K562 (cell line): ENCODE measurements at regions not wholly inside any gene's neighbourhood (a gene's known extent, or its start where the extent isn't known, plus 50 kb on each side); places are given as distances from the start of the nearest gene placed in this dataset.

Experiments used
- ATAC-seq: fragments of 200-7000 bp; cut with Tn5 transposase; 3 replicates; pipeline ENCODE4 v1.9.1; 2020; ENCODE audit warnings: moderate library complexity
- BruUV-seq: library from RNA; stranded (reverse); fragments of 400-500 nt; replicated peaks from 2 replicates; lab custom pipeline; 2021; lab: Mats Ljungman, UMichigan
- CTCF ChIA-PET: fragments of 300-600 bp; formaldehyde crosslinking; extraction: SDS; loops from one replicate; lab custom pipeline; 2021; ENCODE audit warnings: low intra/inter-chr PET ratio; lab: Yijun Ruan, JAX
- POLR2A ChIA-PET: fragments of 300-600, 350-650 bp; sonication (Branson Sonifier 250); formaldehyde crosslinking; extraction: SDS; loops from one replicate; lab custom pipeline; 2021; ENCODE audit warnings: antibody characterized with exemption, inconsistent platforms; lab: Yijun Ruan, JAX
- DNase-seq, 4 experiments: peaks; one replicate each; pipeline versions ENCODE4 v3.0.0 to v3.0.0-alpha.2; 2011 to 2018; ENCODE audit warnings: low spot score in 3 of 4, mixed read lengths in 3 of 4; ENCODE audit errors: extremely low read depth in 1 of 4
- FAIRE-seq: peaks from 2 replicates; lab custom pipeline; 2011; peaks lifted over from hg19 to GRCh38; lab: Jason Lieb, UNC
- H2AFZ ChIP-seq: 2 replicates; pipeline ENCODE4 v1.6.0; 2011; ENCODE audit warnings: low read depth, low read length, control low read depth, inconsistent platforms
- H3K27ac ChIP-seq: fragments of 200-600 bp; 3 replicates; pipeline ENCODE4 v1.8.0; 2011; ENCODE audit warnings: low read depth, mild to moderate bottlenecking, control low read depth, inconsistent platforms, low read length, moderate library complexity, mixed read lengths; ENCODE audit errors: extremely low read depth
- H3K27me3 ChIP-seq, 2 experiments: fragments of 300-600 bp in 1 of 2; 2 replicates in 1 of 2; 3 replicates in 1 of 2; pipeline versions ENCODE4 v1.6.0 to v1.8.0; 2011; ENCODE audit warnings: inconsistent platforms in 2 of 2, low read length in 2 of 2, mild to moderate bottlenecking in 1 of 2, mixed read lengths in 1 of 2, moderate library complexity in 1 of 2; ENCODE audit not compliant: control insufficient read depth in 2 of 2, insufficient read depth in 2 of 2
- H3K36me3 ChIP-seq: fragments of 300-600 bp; 3 replicates; pipeline ENCODE4 v1.8.0; 2011; ENCODE audit warnings: mild to moderate bottlenecking, low read length, inconsistent platforms; ENCODE audit not compliant: control insufficient read depth, insufficient read depth
- H3K4me1 ChIP-seq, 2 experiments: fragments of 200-600 bp in 1 of 2; replicated peaks in 1 of 2; 2 replicates in 1 of 2; 3 replicates in 1 of 2; pipeline versions ENCODE4 v1.5.1 to v1.8.0; 2011; ENCODE audit warnings: inconsistent platforms in 2 of 2, low read length in 2 of 2, mild to moderate bottlenecking in 1 of 2, mixed read lengths in 1 of 2, moderate library complexity in 1 of 2; ENCODE audit not compliant: control insufficient read depth in 2 of 2, insufficient read depth in 2 of 2
- H3K4me2 ChIP-seq: 2 replicates; pipeline ENCODE4 v1.6.1; 2011; ENCODE audit warnings: low read length, control low read depth, inconsistent platforms, mixed read lengths; ENCODE audit not compliant: insufficient read depth
- H3K4me3 ChIP-seq: fragments of 200-600 bp; sonication (generic), shearing (Covaris generic); 2 replicates; pipeline ENCODE4 v1.5.1; 2016; ENCODE audit warnings: control low read depth, inconsistent platforms
- H3K79me2 ChIP-seq: fragments of 200-600 bp; 3 replicates; pipeline ENCODE4 v1.8.0; 2011; ENCODE audit warnings: low read length, inconsistent platforms; ENCODE audit not compliant: control insufficient read depth, insufficient read depth
- H3K9ac ChIP-seq, 2 experiments: 2 replicates each; pipeline versions ENCODE4 v1.6.0 to v1.6.1; 2011; ENCODE audit warnings: low read depth in 2 of 2, low read length in 2 of 2, control low read depth in 1 of 2, inconsistent platforms in 1 of 2, mild to moderate bottlenecking in 1 of 2, mixed read lengths in 1 of 2; ENCODE audit not compliant: insufficient read depth in 1 of 2
- H3K9me1 ChIP-seq: one replicate; pipeline ENCODE4 v1.6.0; 2011; ENCODE audit warnings: inconsistent platforms, mild to moderate bottlenecking, low read length, moderate library complexity; ENCODE audit not compliant: control insufficient read depth, insufficient read depth
- H3K9me3 ChIP-seq: replicated peaks from 2 replicates; pipeline ENCODE4 v1.5.1; 2011; ENCODE audit warnings: low read depth, low read length, inconsistent platforms; ENCODE audit not compliant: control insufficient read depth, insufficient read depth
- H4K20me1 ChIP-seq: replicated peaks from 2 replicates; pipeline ENCODE4 v1.6.1; 2011; ENCODE audit warnings: low read length, inconsistent platforms, mixed read lengths; ENCODE audit not compliant: control insufficient read depth, insufficient read depth
- CHCHD3 ChIP-seq: fragments of 250-450 bp; sonication (Bioruptor Pico); IDR thresholded peaks from 2 replicates; pipeline ENCODE4 v2.1.2; 2022; ENCODE audit warnings: mild to moderate bottlenecking
- CREBBP ChIP-seq: IDR thresholded peaks from one replicate; pipeline ENCODE4 v1.6.1; 2012; ENCODE audit warnings: low read depth, mild to moderate bottlenecking, control low read depth, inconsistent platforms, low read length
- DNMT1 ChIP-seq: fragments of 450-650 bp; IDR thresholded peaks from 2 replicates; pipeline ENCODE4 v1.6.1; 2016; ENCODE audit warnings: antibody characterized with exemption, mild to moderate bottlenecking
- FOS ChIP-seq: IDR thresholded peaks from 3 replicates; pipeline ENCODE4 v1.6.1; 2011; ENCODE audit not compliant: insufficient read length; ENCODE audit errors: extremely low read depth
- HSF4 ChIP-seq: fragments of 250-450 bp; sonication (Bioruptor Pico); IDR thresholded peaks from 2 replicates; pipeline ENCODE4 v2.1.2; 2022; ENCODE audit warnings: mild to moderate bottlenecking, moderate library complexity, borderline replicate concordance
- JUN ChIP-seq, 2 experiments: sonication (generic) in 1 of 2; formaldehyde crosslinking in 1 of 2; IDR thresholded peaks; 2 replicates each; pipeline versions ENCODE4 v1.6.1 to v1.8.0; 2012 to 2022; ENCODE audit warnings: borderline replicate concordance in 2 of 2, mild to moderate bottlenecking in 2 of 2, improper control_type of control experiment in 1 of 2, low read depth in 1 of 2, low read length in 1 of 2, missing genetic modification reagents in 1 of 2
- MAFK ChIP-seq: IDR thresholded peaks from 2 replicates; pipeline ENCODE4 v1.6.1; 2011; ENCODE audit warnings: low read length, improper control_type of control experiment
- NFXL1 ChIP-seq: fragments of 450-650 bp; formaldehyde crosslinking; IDR thresholded peaks from 2 replicates; pipeline ENCODE4 v1.4.0; 2021; ENCODE audit warnings: mild to moderate bottlenecking
- SMARCC2 ChIP-seq: fragments of 450-650 bp; IDR thresholded peaks from 2 replicates; pipeline ENCODE4 v1.6.1; 2017; ENCODE audit warnings: antibody characterized with exemption, moderate library complexity, mild to moderate bottlenecking, low read depth
- XRCC4 ChIP-seq: IDR thresholded peaks from one replicate; pipeline ENCODE4 v1.6.1; 2011; ENCODE audit not compliant: insufficient read depth, insufficient read length; ENCODE audit errors: extremely low read depth
- ZNF143 ChIP-seq: sonication (generic); formaldehyde crosslinking; IDR thresholded peaks from 2 replicates; pipeline ENCODE4 v1.9.0; 2022; ENCODE audit warnings: mild to moderate bottlenecking, missing genetic modification reagents
- in situ Hi-C: fragments of 300-500 bp; cut with MboI; formaldehyde crosslinking; loops from 4 replicates; pipeline ENCODE4 v1.15.0; 2018; ENCODE audit warnings: inconsistent platforms, mixed read lengths
- intact Hi-C: fragments of 100-400 bp; cut with micrococcal nuclease; formaldehyde crosslinking; loops from 2 replicates; pipeline ENCODE4 v1.14.2; 2022
- TF ChIP-seq, protein P1 (sequence below): fragments of 250-450 bp; sonication (Bioruptor Pico); IDR thresholded peaks from 2 replicates; pipeline ENCODE4 v1.4.0; 2020; ENCODE audit warnings: mild to moderate bottlenecking, moderate library complexity, borderline replicate concordance
- TF ChIP-seq, protein P2 (sequence below), 2 experiments: fragments of 450-650 bp in 1 of 2; sonication (generic) in 1 of 2; formaldehyde crosslinking; conservative IDR thresholded peaks; 2 replicates each; pipeline versions ENCODE4 v1.4.0 to v1.8.1; 2020 to 2022; ENCODE audit warnings: mild to moderate bottlenecking in 1 of 2, missing genetic modification reagents in 1 of 2
- TF ChIP-seq, protein P3 (sequence below): conservative IDR thresholded peaks from 2 replicates; pipeline ENCODE4 v1.6.1; 2011; ENCODE audit warnings: low read depth, mild to moderate bottlenecking, low read length; ENCODE audit not compliant: control insufficient read depth
- TF ChIP-seq, protein P4 (sequence below): sonication (generic); formaldehyde crosslinking; IDR thresholded peaks from 2 replicates; pipeline ENCODE4 v1.8.0; 2023; ENCODE audit warnings: mild to moderate bottlenecking, missing genetic modification reagents

DNA sequence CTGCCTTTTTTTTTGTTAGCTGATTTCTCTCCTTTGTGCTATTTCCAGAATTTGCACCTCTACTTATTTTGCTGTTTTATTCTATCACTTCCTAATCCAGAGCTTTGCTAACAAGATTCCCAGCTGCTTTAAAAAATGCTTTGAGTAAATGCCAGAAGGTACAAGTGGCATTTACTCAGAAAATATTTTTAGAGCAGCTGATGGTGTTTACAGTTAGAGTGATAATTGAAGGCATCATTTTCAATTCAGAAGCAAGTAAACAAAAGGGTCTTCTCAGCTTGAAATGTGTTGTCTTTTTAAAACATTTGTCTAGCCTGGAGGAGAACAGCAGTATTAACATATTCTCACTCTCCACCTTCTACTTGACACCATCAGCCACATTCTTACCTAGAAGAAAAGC is 99.9 kb downstream of the OTOR start:
- Histone ChIP-seq H3K27ac (no peak overlapping the region), H3K4me3 (no peak overlapping the region), H3K4me2 (no peak overlapping the region), H3K79me2 (no peaks in the 10 kb centered on the region), H3K9ac (no peak overlapping the region), H3K27me3 (no peaks in the 10 kb centered on the region), H4K20me1 (no peaks in the 10 kb centered on the region), H3K4me1 (no peaks in the 10 kb centered on the region), H3K9me1 (no peaks in the 10 kb centered on the region), H3K36me3 (no peaks in the 10 kb centered on the region), H2AFZ (no peak overlapping the region), H3K9me3 (no peaks in the 10 kb centered on the region)
- ATAC-seq (no peak), FAIRE-seq (no peak), DNase-seq (no peak)
- in situ Hi-C loops (no loop called here), intact Hi-C loops (no loop called here)
- ChIA-PET POLR2A (no interaction called here), CTCF (no interaction called here)
- BruUV-seq: no TSS peak
- TF ChIP-seq NFXL1 (CRISPR knock-in tag): no peak
- no peak for TF ChIP-seq JUN (IDR thresholded peaks at IDR 0.05; ENCODE audit: borderline replicate concordance, low read depth, low read length)
- TF ChIP-seq JUN (CRISPR knock-in tag; IDR thresholded peaks at IDR 0.05; ENCODE audit: borderline replicate concordance): no peak
- TF ChIP-seq, protein P1, sequence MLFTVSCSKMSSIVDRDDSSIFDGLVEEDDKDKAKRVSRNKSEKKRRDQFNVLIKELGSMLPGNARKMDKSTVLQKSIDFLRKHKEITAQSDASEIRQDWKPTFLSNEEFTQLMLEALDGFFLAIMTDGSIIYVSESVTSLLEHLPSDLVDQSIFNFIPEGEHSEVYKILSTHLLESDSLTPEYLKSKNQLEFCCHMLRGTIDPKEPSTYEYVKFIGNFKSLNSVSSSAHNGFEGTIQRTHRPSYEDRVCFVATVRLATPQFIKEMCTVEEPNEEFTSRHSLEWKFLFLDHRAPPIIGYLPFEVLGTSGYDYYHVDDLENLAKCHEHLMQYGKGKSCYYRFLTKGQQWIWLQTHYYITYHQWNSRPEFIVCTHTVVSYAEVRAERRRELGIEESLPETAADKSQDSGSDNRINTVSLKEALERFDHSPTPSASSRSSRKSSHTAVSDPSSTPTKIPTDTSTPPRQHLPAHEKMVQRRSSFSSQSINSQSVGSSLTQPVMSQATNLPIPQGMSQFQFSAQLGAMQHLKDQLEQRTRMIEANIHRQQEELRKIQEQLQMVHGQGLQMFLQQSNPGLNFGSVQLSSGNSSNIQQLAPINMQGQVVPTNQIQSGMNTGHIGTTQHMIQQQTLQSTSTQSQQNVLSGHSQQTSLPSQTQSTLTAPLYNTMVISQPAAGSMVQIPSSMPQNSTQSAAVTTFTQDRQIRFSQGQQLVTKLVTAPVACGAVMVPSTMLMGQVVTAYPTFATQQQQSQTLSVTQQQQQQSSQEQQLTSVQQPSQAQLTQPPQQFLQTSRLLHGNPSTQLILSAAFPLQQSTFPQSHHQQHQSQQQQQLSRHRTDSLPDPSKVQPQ (CRISPR knock-in tag): no peak
- no peak for TF ChIP-seq CHCHD3 (CRISPR knock-in tag)
- no peak for TF ChIP-seq DNMT1
- no peak for TF ChIP-seq MAFK
- no peak for TF ChIP-seq ZNF143
- no peak for TF ChIP-seq FOS
- TF ChIP-seq, protein P2, sequence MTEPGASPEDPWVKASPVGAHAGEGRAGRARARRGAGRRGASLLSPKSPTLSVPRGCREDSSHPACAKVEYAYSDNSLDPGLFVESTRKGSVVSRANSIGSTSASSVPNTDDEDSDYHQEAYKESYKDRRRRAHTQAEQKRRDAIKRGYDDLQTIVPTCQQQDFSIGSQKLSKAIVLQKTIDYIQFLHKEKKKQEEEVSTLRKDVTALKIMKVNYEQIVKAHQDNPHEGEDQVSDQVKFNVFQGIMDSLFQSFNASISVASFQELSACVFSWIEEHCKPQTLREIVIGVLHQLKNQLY (CRISPR knock-in tag; conservative IDR thresholded peaks at IDR 0.05): no peak
- no peak for TF ChIP-seq XRCC4
- no peak for TF ChIP-seq HSF4 (CRISPR knock-in tag)
- TF ChIP-seq, protein P3, sequence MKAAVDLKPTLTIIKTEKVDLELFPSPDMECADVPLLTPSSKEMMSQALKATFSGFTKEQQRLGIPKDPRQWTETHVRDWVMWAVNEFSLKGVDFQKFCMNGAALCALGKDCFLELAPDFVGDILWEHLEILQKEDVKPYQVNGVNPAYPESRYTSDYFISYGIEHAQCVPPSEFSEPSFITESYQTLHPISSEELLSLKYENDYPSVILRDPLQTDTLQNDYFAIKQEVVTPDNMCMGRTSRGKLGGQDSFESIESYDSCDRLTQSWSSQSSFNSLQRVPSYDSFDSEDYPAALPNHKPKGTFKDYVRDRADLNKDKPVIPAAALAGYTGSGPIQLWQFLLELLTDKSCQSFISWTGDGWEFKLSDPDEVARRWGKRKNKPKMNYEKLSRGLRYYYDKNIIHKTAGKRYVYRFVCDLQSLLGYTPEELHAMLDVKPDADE: no peak
- no peak for TF ChIP-seq CREBBP
- TF ChIP-seq SMARCC2: no peak
- TF ChIP-seq, protein P4, sequence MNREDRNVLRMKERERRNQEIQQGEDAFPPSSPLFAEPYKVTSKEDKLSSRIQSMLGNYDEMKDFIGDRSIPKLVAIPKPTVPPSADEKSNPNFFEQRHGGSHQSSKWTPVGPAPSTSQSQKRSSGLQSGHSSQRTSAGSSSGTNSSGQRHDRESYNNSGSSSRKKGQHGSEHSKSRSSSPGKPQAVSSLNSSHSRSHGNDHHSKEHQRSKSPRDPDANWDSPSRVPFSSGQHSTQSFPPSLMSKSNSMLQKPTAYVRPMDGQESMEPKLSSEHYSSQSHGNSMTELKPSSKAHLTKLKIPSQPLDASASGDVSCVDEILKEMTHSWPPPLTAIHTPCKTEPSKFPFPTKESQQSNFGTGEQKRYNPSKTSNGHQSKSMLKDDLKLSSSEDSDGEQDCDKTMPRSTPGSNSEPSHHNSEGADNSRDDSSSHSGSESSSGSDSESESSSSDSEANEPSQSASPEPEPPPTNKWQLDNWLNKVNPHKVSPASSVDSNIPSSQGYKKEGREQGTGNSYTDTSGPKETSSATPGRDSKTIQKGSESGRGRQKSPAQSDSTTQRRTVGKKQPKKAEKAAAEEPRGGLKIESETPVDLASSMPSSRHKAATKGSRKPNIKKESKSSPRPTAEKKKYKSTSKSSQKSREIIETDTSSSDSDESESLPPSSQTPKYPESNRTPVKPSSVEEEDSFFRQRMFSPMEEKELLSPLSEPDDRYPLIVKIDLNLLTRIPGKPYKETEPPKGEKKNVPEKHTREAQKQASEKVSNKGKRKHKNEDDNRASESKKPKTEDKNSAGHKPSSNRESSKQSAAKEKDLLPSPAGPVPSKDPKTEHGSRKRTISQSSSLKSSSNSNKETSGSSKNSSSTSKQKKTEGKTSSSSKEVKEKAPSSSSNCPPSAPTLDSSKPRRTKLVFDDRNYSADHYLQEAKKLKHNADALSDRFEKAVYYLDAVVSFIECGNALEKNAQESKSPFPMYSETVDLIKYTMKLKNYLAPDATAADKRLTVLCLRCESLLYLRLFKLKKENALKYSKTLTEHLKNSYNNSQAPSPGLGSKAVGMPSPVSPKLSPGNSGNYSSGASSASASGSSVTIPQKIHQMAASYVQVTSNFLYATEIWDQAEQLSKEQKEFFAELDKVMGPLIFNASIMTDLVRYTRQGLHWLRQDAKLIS: no peak
